ENCODE measurements at regions not wholly inside any gene's neighbourhood (a gene's known extent, or its start where the extent isn't known, plus 50 kb on each side); places are given as distances from the start of the nearest gene placed in this dataset.

- Histone ChIP-seq H3K27me3 (no peaks in the 10 kb centered on the region), H3K4me3 (no peak overlapping the region), H3K9me3 (no peaks in the 10 kb centered on the region), H3K36me3 (ENCODE audit: low read depth, missing control alignments) (no peaks in the 10 kb centered on the region), H3K4me1 (no peaks in the 10 kb centered on the region), H3K27ac (no peak overlapping the region)
- intact Hi-C loops (cut with DNase I; ENCODE audit: low total_unique reads): no loop called here
- 70 to 82% methylated on average over 4 of the region's 4 CpGs for WGBS, 2 donors
- DNase-seq: no peak
- TF ChIP-seq POLR2A (IDR thresholded peaks at IDR 0.05) (no peak), CTCF (IDR thresholded peaks at IDR 0.05) (no peak)
Observed at GRCh38 chr1:81458186-81458585, 342.5 kb upstream of the ADGRL2 start.

- 93 to 96% methylated on average over 4 of the region's 4 CpGs for WGBS, 2 donors
- Histone ChIP-seq H3K9me3 (no peaks in the 10 kb centered on the region), H3K36me3 (ENCODE audit: low read depth, missing control alignments) (no peaks in the 10 kb centered on the region), H3K27me3 (no peaks in the 10 kb centered on the region), H3K4me1 (no peaks in the 10 kb centered on the region), H3K27ac (no peak overlapping the region), H3K4me3 (no peak overlapping the region)
- no peak for DNase-seq
- intact Hi-C loops (cut with DNase I; ENCODE audit: low total_unique reads): no loop called here
- TF ChIP-seq CTCF (IDR thresholded peaks at IDR 0.05) (no peak), POLR2A (IDR thresholded peaks at IDR 0.05) (no peak)
Observed at GRCh38 chr1:81455481-81455880, 345.3 kb upstream of the ADGRL2 start.

GRCh38 chr1:81453971-81454370, 346.8 kb upstream of the ADGRL2 start:
- intact Hi-C loops (cut with DNase I; ENCODE audit: low total_unique reads): no loop called here
- no peak for TF ChIP-seq POLR2A (IDR thresholded peaks at IDR 0.05)
- TF ChIP-seq CTCF (IDR thresholded peaks at IDR 0.05): no peak
- no peak overlapping the region for H3K4me3 ChIP-seq
- 96 to 97% methylated on average over 3 of the region's 3 CpGs for WGBS, 2 donors
- no peaks in the 10 kb centered on the region for H3K36me3 ChIP-seq (ENCODE audit: low read depth, missing control alignments)
- H3K4me1 ChIP-seq: no peaks in the 10 kb centered on the region
- no peak overlapping the region for H3K27ac ChIP-seq
- no peak for DNase-seq
- no peaks in the 10 kb centered on the region for H3K9me3 ChIP-seq
- H3K27me3 ChIP-seq: no peaks in the 10 kb centered on the region

- 90 to 92% methylated on average over 2 of the region's 2 CpGs for WGBS, 2 donors
- H3K4me1 ChIP-seq: no peaks in the 10 kb centered on the region
- TF ChIP-seq POLR2A (IDR thresholded peaks at IDR 0.05) (no peak), CTCF (IDR thresholded peaks at IDR 0.05) (no peak)
- H3K36me3 ChIP-seq (ENCODE audit: low read depth, missing control alignments): no peaks in the 10 kb centered on the region
- no peak overlapping the region for H3K27ac ChIP-seq
- H3K27me3 ChIP-seq: no peaks in the 10 kb centered on the region
- intact Hi-C loops (cut with DNase I; ENCODE audit: low total_unique reads): no loop called here
- no peak for DNase-seq
- H3K9me3 ChIP-seq: no peaks in the 10 kb centered on the region
- H3K4me3 ChIP-seq: no peak overlapping the region
Observed at GRCh38 chr1:81453367-81453703, 347.4 kb upstream of the ADGRL2 start.

- Histone ChIP-seq H3K36me3 (ENCODE audit: low read depth, missing control alignments) (no peaks in the 10 kb centered on the region), H3K4me3 (no peak overlapping the region), H3K4me1 (no peaks in the 10 kb centered on the region), H3K27ac (no peak overlapping the region), H3K27me3 (no peaks in the 10 kb centered on the region), H3K9me3 (no peaks in the 10 kb centered on the region)
- no peak for TF ChIP-seq POLR2A (IDR thresholded peaks at IDR 0.05)
- no peak for TF ChIP-seq CTCF (IDR thresholded peaks at IDR 0.05)
- DNase-seq: no peak
- 88 to 90% methylated on average over 7 of the region's 7 CpGs for WGBS, 2 donors
- intact Hi-C loops (cut with DNase I; ENCODE audit: low total_unique reads): no loop called here
Observed at GRCh38 chr1:81452693-81453366, 347.9 kb upstream of the ADGRL2 start.
